Endothelial cell of umbilical vein (primary cell): ENCODE measurements at regions not wholly inside any gene's neighbourhood (a gene's known extent, or its start where the extent isn't known, plus 50 kb on each side); places are given as distances from the start of the nearest gene placed in this dataset.

Source experiments
- BruUV-seq: library from RNA; stranded (reverse); fragments of 400-500 nt; replicated peaks from 2 replicates; lab custom pipeline; 2021; lab: Mats Ljungman, UMichigan
- CTCF ChIA-PET: fragments of 300-600, 350-600 bp; sonication (Branson Sonifier 250); formaldehyde crosslinking; loops from one replicate; lab custom pipeline; 2021; ENCODE audit warnings: antibody characterized with exemption, inconsistent platforms; lab: Charles Lee
- POLR2A ChIA-PET: fragments of 300-600, 350-600 bp; sonication (Branson Sonifier 250); formaldehyde crosslinking; loops from one replicate; lab custom pipeline; 2021; ENCODE audit warnings: antibody characterized with exemption, inconsistent platforms; lab: Charles Lee
- DNase-seq: peaks from one replicate; pipeline ENCODE4 v3.0.0-alpha.2; 2011; ENCODE audit warnings: low read depth, low spot score
- FAIRE-seq: peaks from 2 replicates; lab custom pipeline; 2011; peaks lifted over from hg19 to GRCh38; lab: Jason Lieb, UNC
- H2AFZ ChIP-seq: 2 replicates; pipeline ENCODE4 v1.6.0; 2012; ENCODE audit warnings: low read depth, low read length, control low read depth, inconsistent platforms
- H3K27ac ChIP-seq: 2 replicates; pipeline ENCODE4 v1.5.1; 2011; ENCODE audit warnings: low read depth, mild to moderate bottlenecking, control low read depth, low read length, moderate library complexity; ENCODE audit not compliant: insufficient read depth
- H3K27me3 ChIP-seq, 2 experiments: 2 replicates each; pipeline versions ENCODE4 v1.6.0 to v1.6.1; 2011; ENCODE audit warnings: low read length in 2 of 2, mixed read lengths in 1 of 2; ENCODE audit not compliant: control insufficient read depth in 2 of 2, insufficient read depth in 2 of 2
- H3K36me3 ChIP-seq, 2 experiments: 2 replicates in 1 of 2; 3 replicates in 1 of 2; pipeline ENCODE4 v1.5.1; 2011; ENCODE audit warnings: low read length in 2 of 2, mild to moderate bottlenecking in 1 of 2, moderate library complexity in 1 of 2; ENCODE audit not compliant: control insufficient read depth in 2 of 2, insufficient read depth in 2 of 2; ENCODE audit errors: extremely low read depth in 1 of 2
- H3K4me1 ChIP-seq: 3 replicates; pipeline ENCODE4 v1.5.1; 2011; ENCODE audit warnings: mild to moderate bottlenecking, low read length; ENCODE audit not compliant: control insufficient read depth, insufficient read depth; ENCODE audit errors: extremely low read depth
- H3K4me2 ChIP-seq: 2 replicates; pipeline ENCODE4 v1.6.1; 2011; ENCODE audit warnings: low read length, control low read depth, mixed read lengths; ENCODE audit not compliant: insufficient read depth
- H3K4me3 ChIP-seq, 3 experiments: fragments of 200-600 bp in 1 of 3; sonication (generic), shearing (Covaris generic) in 1 of 3; replicated peaks in 1 of 3; 2 replicates each; pipeline ENCODE4 v1.5.1; 2011 to 2016; ENCODE audit warnings: control low read depth in 3 of 3, low read length in 3 of 3, mild to moderate bottlenecking in 2 of 3, inconsistent platforms in 1 of 3, low read depth in 1 of 3, moderate library complexity in 1 of 3; ENCODE audit not compliant: insufficient read depth in 1 of 3
- H3K79me2 ChIP-seq: 2 replicates; pipeline ENCODE4 v1.6.0; 2012; ENCODE audit warnings: low read length, inconsistent platforms; ENCODE audit not compliant: control insufficient read depth, insufficient read depth
- H3K9ac ChIP-seq: replicated peaks from 2 replicates; pipeline ENCODE3; 2011; ENCODE audit warnings: low read length, control low read depth; ENCODE audit not compliant: insufficient read depth; ENCODE audit errors: extremely low read depth
- H3K9me1 ChIP-seq: replicated peaks from 3 replicates; pipeline ENCODE4 v1.6.0; 2011; ENCODE audit warnings: mild to moderate bottlenecking, low read length; ENCODE audit not compliant: control insufficient read depth, insufficient read depth; ENCODE audit errors: extremely low read depth
- H3K9me3 ChIP-seq: replicated peaks from 2 replicates; pipeline ENCODE4 v1.5.1; 2012; ENCODE audit warnings: low read length, inconsistent platforms; ENCODE audit not compliant: control insufficient read depth, insufficient read depth
- H4K20me1 ChIP-seq: replicated peaks from 2 replicates; pipeline ENCODE3; 2011; ENCODE audit warnings: mild to moderate bottlenecking, low read length; ENCODE audit not compliant: control insufficient read depth, insufficient read depth; ENCODE audit errors: extremely low read depth
- CTCF ChIP-seq, 2 donors: IDR thresholded peaks; 1 replicate in 1 of 2; 2 replicates in 1 of 2; pipeline ENCODE4 v1.5.1; 2011; ENCODE audit warnings: low read length in 2 of 2, mild to moderate bottlenecking in 2 of 2, moderate library complexity in 2 of 2, control low read depth in 1 of 2, inconsistent platforms in 1 of 2, low read depth in 1 of 2; ENCODE audit not compliant: insufficient read depth in 1 of 2; ENCODE audit errors: extremely low read depth in 1 of 2
- EZH2 ChIP-seq: IDR thresholded peaks from 2 replicates; pipeline ENCODE4 v1.6.1; 2012; ENCODE audit warnings: borderline replicate concordance, low read depth, mild to moderate bottlenecking, moderate library complexity, low read length, inconsistent platforms; ENCODE audit not compliant: severe bottlenecking
- FOS ChIP-seq: IDR thresholded peaks from 2 replicates; pipeline ENCODE4 v1.6.1; 2011; ENCODE audit warnings: mild to moderate bottlenecking, low read length, moderate library complexity, borderline replicate concordance; ENCODE audit not compliant: insufficient read depth
- GATA2 ChIP-seq: IDR thresholded peaks from 2 replicates; pipeline ENCODE4 v1.7.0; 2011; ENCODE audit warnings: low read depth, mild to moderate bottlenecking, moderate library complexity, mixed read lengths, low read length; ENCODE audit not compliant: insufficient read length, insufficient read depth
- JUN ChIP-seq: IDR thresholded peaks from 2 replicates; pipeline ENCODE4 v1.6.1; 2011; ENCODE audit warnings: borderline replicate concordance, low read depth; ENCODE audit not compliant: insufficient read length, insufficient read depth
- MAX ChIP-seq: IDR thresholded peaks from 2 replicates; pipeline ENCODE4 v1.6.1; 2011; ENCODE audit not compliant: insufficient read depth, insufficient read length
- MYC ChIP-seq: IDR thresholded peaks from one replicate; pipeline ENCODE4 v1.6.1; 2011; ENCODE audit warnings: mild to moderate bottlenecking, low read depth, low read length
- POLR2A ChIP-seq: IDR thresholded peaks from 2 replicates; pipeline ENCODE4 v1.6.1; 2012; ENCODE audit warnings: low read depth, mild to moderate bottlenecking, control low read depth, low read length
- POLR2AphosphoS5 ChIP-seq: IDR thresholded peaks from 2 replicates; pipeline ENCODE4 v1.6.1; 2012; ENCODE audit warnings: low read depth, mild to moderate bottlenecking, control low read depth, low read length, moderate library complexity; ENCODE audit not compliant: insufficient read depth
- dilution Hi-C: fragments of 300-500 bp; cut with MboI; formaldehyde crosslinking; loops from one replicate; pipeline ENCODE4 v1.15.0; 2019; ENCODE audit warnings: low sequenced_read_pairs; ENCODE audit not compliant: extremely low pct_ligation_motif_present
- intact Hi-C: fragments of 100-400 bp; cut with micrococcal nuclease; formaldehyde crosslinking; loops from one replicate; pipeline ENCODE4 v1.10.0; 2022

DNA sequence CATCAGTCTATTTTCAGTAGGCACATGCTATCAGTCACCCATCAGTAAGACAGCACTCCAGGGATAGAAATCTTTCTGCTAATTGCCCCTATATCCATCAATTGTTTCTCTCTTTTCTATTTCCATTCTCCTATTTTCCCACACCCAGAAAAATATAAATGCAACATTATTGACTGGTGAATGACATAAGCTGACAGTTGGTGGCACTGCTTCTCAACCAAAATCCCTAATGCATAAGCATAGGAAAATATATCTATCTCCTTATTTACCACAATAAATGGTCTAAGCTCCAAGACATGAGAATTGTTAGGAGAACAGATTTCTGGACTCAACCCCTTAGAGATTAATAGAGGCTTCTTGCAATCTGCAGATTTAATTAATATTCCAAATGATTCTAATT is 64.0 kb upstream of the REG3A start:
- Histone ChIP-seq H3K9me3 (no peaks in the 10 kb centered on the region), H3K4me1 (no peaks in the 10 kb centered on the region), H3K79me2 (no peaks in the 10 kb centered on the region), H3K36me3 (no peaks in the 10 kb centered on the region), H4K20me1 (no peaks in the 10 kb centered on the region), H3K4me2 (no peak overlapping the region), H2AFZ (no peak overlapping the region), H3K9me1 (no peaks in the 10 kb centered on the region), H3K4me3 (no peak overlapping the region), H3K9ac (no peak overlapping the region), H3K27ac (no peak overlapping the region), H3K27me3 (no peaks in the 10 kb centered on the region)
- ChIA-PET CTCF (no interaction called here), POLR2A (no interaction called here)
- FAIRE-seq (no peak), DNase-seq (no peak)
- intact Hi-C loops (no loop called here), dilution Hi-C loops (no loop called here)
- no peak for TF ChIP-seq JUN
- TF ChIP-seq GATA2: no peak
- TF ChIP-seq POLR2A: no peak
- no peak for TF ChIP-seq MYC
- TF ChIP-seq MAX: no peak
- TF ChIP-seq POLR2AphosphoS5: no peak
- TF ChIP-seq FOS: no peak
- no peak for TF ChIP-seq EZH2
- TF ChIP-seq CTCF (IDR thresholded peaks at IDR 0.05; ENCODE audit: extremely low read depth in 1 of 2, insufficient read depth in 1 of 2, low read depth in 1 of 2, low read length in 2 of 2): no peak
- no TSS peak for BruUV-seq
